ENCODE measurements at regions not wholly inside any gene's neighbourhood (a gene's known extent, or its start where the extent isn't known, plus 50 kb on each side); places are given as distances from the start of the nearest gene placed in this dataset.

- TF ChIP-seq, protein P1, sequence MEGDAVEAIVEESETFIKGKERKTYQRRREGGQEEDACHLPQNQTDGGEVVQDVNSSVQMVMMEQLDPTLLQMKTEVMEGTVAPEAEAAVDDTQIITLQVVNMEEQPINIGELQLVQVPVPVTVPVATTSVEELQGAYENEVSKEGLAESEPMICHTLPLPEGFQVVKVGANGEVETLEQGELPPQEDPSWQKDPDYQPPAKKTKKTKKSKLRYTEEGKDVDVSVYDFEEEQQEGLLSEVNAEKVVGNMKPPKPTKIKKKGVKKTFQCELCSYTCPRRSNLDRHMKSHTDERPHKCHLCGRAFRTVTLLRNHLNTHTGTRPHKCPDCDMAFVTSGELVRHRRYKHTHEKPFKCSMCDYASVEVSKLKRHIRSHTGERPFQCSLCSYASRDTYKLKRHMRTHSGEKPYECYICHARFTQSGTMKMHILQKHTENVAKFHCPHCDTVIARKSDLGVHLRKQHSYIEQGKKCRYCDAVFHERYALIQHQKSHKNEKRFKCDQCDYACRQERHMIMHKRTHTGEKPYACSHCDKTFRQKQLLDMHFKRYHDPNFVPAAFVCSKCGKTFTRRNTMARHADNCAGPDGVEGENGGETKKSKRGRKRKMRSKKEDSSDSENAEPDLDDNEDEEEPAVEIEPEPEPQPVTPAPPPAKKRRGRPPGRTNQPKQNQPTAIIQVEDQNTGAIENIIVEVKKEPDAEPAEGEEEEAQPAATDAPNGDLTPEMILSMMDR (IDR thresholded peaks at IDR 0.05): no peak
- TF ChIP-seq POLR2AphosphoS5 (IDR thresholded peaks at IDR 0.05; ENCODE audit: insufficient read depth in 1 of 2, low read depth in 1 of 2): no peak
Measured at GRCh38 chr15:35667908-35668307, 121.9 kb upstream of the DPH6 start.

Measured in vagina (tissue), 2 donors.